Cardiac septum (tissue), 1 donor: ENCODE measurements at regions not wholly inside any gene's neighbourhood (a gene's known extent, or its start where the extent isn't known, plus 50 kb on each side); places are given as distances from the start of the nearest gene placed in this dataset.
"Not testable (repeated sequence)": the region's sequence is repeated elsewhere in the genome, so short reads cannot be mapped to it uniquely, and the experiment has no call there.

Experiments used
- DNase-seq: peaks from one replicate; pipeline ENCODE4 v3.0.0-alpha.2; 2020; ENCODE audit warnings: low spot score
- intact Hi-C: fragments of 100-400 bp; cut with DNase I; formaldehyde crosslinking; loops from one replicate; pipeline ENCODE4 v1.14.0; 2022
- donor health status: DM: no; HTN: no; CAD: no.

GRCh38 chr16:75780669-75781068 is 54.4 kb upstream of the CPHXL start:
- DNase-seq = no peak
- intact Hi-C loops = no loop called here

- intact Hi-C loops = no loop called here
- DNase-seq = no peak
Measured at GRCh38 chr16:75781683-75782343, 55.5 kb upstream of the CPHXL start.

- intact Hi-C loops = loop anchor here (5.0 kb wide), 1 partner anchor 1385 kb away; no protein-coding TSS in a partner anchor
- DNase-seq = no peak
Measured at GRCh38 chr16:75787440-75787839, 61.1 kb upstream of the CPHXL start.

- intact Hi-C loops = loop anchor here (5.0 kb wide), 1 partner anchor 1383 kb away; no protein-coding TSS in a partner anchor
- DNase-seq = no peak
Measured at GRCh38 chr16:75789237-75789636, 62.9 kb upstream of the CPHXL start.

GRCh38 chr16:75792771-75793492 is 66.6 kb upstream of the CPHXL start:
- DNase-seq = no peak
- intact Hi-C loops = no loop called here

- DNase-seq = no peak
- intact Hi-C loops = no loop called here
Measured at GRCh38 chr16:75793641-75794040, 67.4 kb upstream of the CPHXL start.

- intact Hi-C loops = no loop called here
Measured at GRCh38 chr16:75794426-75794825, 68.1 kb upstream of the CPHXL start.

GRCh38 chr16:75798714-75799113 is 72.4 kb upstream of the CPHXL start:
- no peak for DNase-seq
- intact Hi-C loops = no loop called here

More at GRCh38 chr16:75794426-75794825, 68.1 kb upstream of the CPHXL start:
- DNase-seq = no peak

GRCh38 chr16:75801307-75801706 is 75.0 kb upstream of the CPHXL start:
- intact Hi-C loops = no loop called here
- DNase-seq = no peak

GRCh38 chr16:75803753-75804152 is 77.5 kb upstream of the CPHXL start:
- intact Hi-C loops = no loop called here
- no peak for DNase-seq

GRCh38 chr16:75804368-75804767 is 78.1 kb upstream of the CPHXL start:
- DNase-seq = no peak
- intact Hi-C loops = no loop called here

GRCh38 chr16:75805946-75806345 is 79.7 kb upstream of the CPHXL start:
- intact Hi-C loops = no loop called here
- DNase-seq = no peak

- DNase-seq = no peak
- intact Hi-C loops = no loop called here
Measured at GRCh38 chr16:75806487-75806886, 80.2 kb upstream of the CPHXL start.

GRCh38 chr16:75810342-75810741 is 84.1 kb upstream of the CPHXL start:
- no peak for DNase-seq
- intact Hi-C loops = no loop called here

GRCh38 chr16:75811020-75811634 is 84.8 kb upstream of the CPHXL start:
- intact Hi-C loops = no loop called here
- DNase-seq = no peak

GRCh38 chr16:75818491-75818890 is 92.2 kb upstream of the CPHXL start:
- no peak for DNase-seq
- intact Hi-C loops = no loop called here

- intact Hi-C loops = no loop called here
Measured at GRCh38 chr16:75820672-75821071, 94.4 kb upstream of the CPHXL start.

GRCh38 chr16:75821117-75821516 is 94.8 kb upstream of the CPHXL start:
- intact Hi-C loops = no loop called here
- no peak for DNase-seq

More at GRCh38 chr16:75820672-75821071, 94.4 kb upstream of the CPHXL start:
- no peak for DNase-seq

- intact Hi-C loops, DNase-seq: not testable (repeated sequence)
Measured at GRCh38 chr16:75825750-75826149, 99.5 kb upstream of the CPHXL start.

GRCh38 chr16:75827372-75828038 is 101.2 kb upstream of the CPHXL start:
- intact Hi-C loops = not testable (repeated sequence)

More at GRCh38 chr16:75827372-75828038, 101.2 kb upstream of the CPHXL start:
- not testable (repeated sequence) for DNase-seq
